OCI-LY1 (cell line): ENCODE measurements at regions not wholly inside any gene's neighbourhood (a gene's known extent, or its start where the extent isn't known, plus 50 kb on each side); places are given as distances from the start of the nearest gene placed in this dataset.
"Not testable (repeated sequence)": the region's sequence is repeated elsewhere in the genome, so short reads cannot be mapped to it uniquely, and the experiment has no call there.

Source experiments
- H2AFZ ChIP-seq: fragments of 200-600 bp; sonication (generic), shearing (Covaris generic); 2 replicates; pipeline ENCODE4 v1.6.0; 2014; ENCODE audit warnings: antibody characterized with exemption, mild to moderate bottlenecking, low read length
- H3F3A ChIP-seq: fragments of 200-600 bp; sonication (generic), shearing (Covaris generic); 2 replicates; pipeline ENCODE4 v1.6.0; 2014; ENCODE audit warnings: mild to moderate bottlenecking, antibody characterized with exemption, low read length, moderate library complexity; ENCODE audit not compliant: insufficient read depth
- H3K27ac ChIP-seq: fragments of 200-600 bp; sonication (generic); 2 replicates; pipeline ENCODE4 v1.5.1; 2014; ENCODE audit warnings: low read length, mixed run types, mild to moderate bottlenecking, low read depth; ENCODE audit not compliant: poor library complexity, severe bottlenecking
- H3K27me3 ChIP-seq: fragments of 200-600 bp; sonication (generic); 2 replicates; pipeline ENCODE4 v1.6.0; 2014; ENCODE audit warnings: antibody characterized with exemption, mild to moderate bottlenecking, low read length, moderate library complexity; ENCODE audit not compliant: insufficient read depth
- H3K36me3 ChIP-seq: fragments of 200-600 bp; sonication (generic); 2 replicates; pipeline ENCODE4 v1.6.1; 2014; ENCODE audit warnings: mild to moderate bottlenecking, antibody characterized with exemption, low read length, moderate library complexity, mixed read lengths; ENCODE audit not compliant: insufficient read depth
- H3K4me1 ChIP-seq: fragments of 200-600 bp; sonication (generic); 2 replicates; pipeline ENCODE4 v1.5.1; 2014; ENCODE audit warnings: mild to moderate bottlenecking, low read length, moderate library complexity; ENCODE audit not compliant: insufficient read depth, severe bottlenecking
- H3K4me2 ChIP-seq: fragments of 200-600 bp; sonication (generic), shearing (Covaris generic); 2 replicates; pipeline ENCODE4 v1.6.1; 2014; ENCODE audit warnings: low read length
- H3K4me3 ChIP-seq: fragments of 200-600 bp; sonication (generic); 2 replicates; pipeline ENCODE4 v1.5.1; 2014; ENCODE audit warnings: low read length, low read depth, mild to moderate bottlenecking, mixed read lengths; ENCODE audit not compliant: poor library complexity, severe bottlenecking
- H3K79me2 ChIP-seq: fragments of 200-600 bp; shearing (Covaris generic); 2 replicates; pipeline ENCODE4 v1.6.1; 2016; ENCODE audit warnings: mixed run types, low read length, mixed read lengths; ENCODE audit not compliant: insufficient read depth
- H3K9ac ChIP-seq: fragments of 200-600 bp; sonication (generic), shearing (Covaris generic); 2 replicates; pipeline ENCODE4 v1.6.1; 2014; ENCODE audit warnings: mild to moderate bottlenecking, low read length, mixed read lengths
- H3K9me2 ChIP-seq: fragments of 200-600 bp; sonication (generic), shearing (Covaris generic); 2 replicates; pipeline ENCODE4 v1.6.1; 2014; ENCODE audit warnings: low read depth, mild to moderate bottlenecking, low read length, mixed read lengths
- H3K9me3 ChIP-seq: fragments of 200-600 bp; shearing (Covaris generic); 2 replicates; pipeline ENCODE4 v1.6.1; 2014; ENCODE audit warnings: low read length, mixed read lengths
- H4K20me1 ChIP-seq: fragments of 200-600 bp; sonication (generic), shearing (Covaris generic); 2 replicates; pipeline ENCODE4 v1.6.0; 2016; ENCODE audit warnings: mild to moderate bottlenecking, low read length; ENCODE audit not compliant: insufficient read depth
- EZH2 ChIP-seq: fragments of 200-600 bp; sonication (generic), shearing (Covaris generic); IDR thresholded peaks from 2 replicates; pipeline ENCODE4 v1.8.0; 2017; ENCODE audit warnings: borderline replicate concordance, mixed run types, mild to moderate bottlenecking, antibody characterized with exemption, low read length, moderate library complexity, mixed read lengths
- TF ChIP-seq, protein P1 (sequence below): fragments of 200-600 bp; sonication (generic), shearing (Covaris generic); IDR thresholded peaks from 2 replicates; pipeline ENCODE4 v1.5.1; 2017; ENCODE audit warnings: mild to moderate bottlenecking, antibody characterized with exemption, low read length, moderate library complexity, mixed read lengths

DNA sequence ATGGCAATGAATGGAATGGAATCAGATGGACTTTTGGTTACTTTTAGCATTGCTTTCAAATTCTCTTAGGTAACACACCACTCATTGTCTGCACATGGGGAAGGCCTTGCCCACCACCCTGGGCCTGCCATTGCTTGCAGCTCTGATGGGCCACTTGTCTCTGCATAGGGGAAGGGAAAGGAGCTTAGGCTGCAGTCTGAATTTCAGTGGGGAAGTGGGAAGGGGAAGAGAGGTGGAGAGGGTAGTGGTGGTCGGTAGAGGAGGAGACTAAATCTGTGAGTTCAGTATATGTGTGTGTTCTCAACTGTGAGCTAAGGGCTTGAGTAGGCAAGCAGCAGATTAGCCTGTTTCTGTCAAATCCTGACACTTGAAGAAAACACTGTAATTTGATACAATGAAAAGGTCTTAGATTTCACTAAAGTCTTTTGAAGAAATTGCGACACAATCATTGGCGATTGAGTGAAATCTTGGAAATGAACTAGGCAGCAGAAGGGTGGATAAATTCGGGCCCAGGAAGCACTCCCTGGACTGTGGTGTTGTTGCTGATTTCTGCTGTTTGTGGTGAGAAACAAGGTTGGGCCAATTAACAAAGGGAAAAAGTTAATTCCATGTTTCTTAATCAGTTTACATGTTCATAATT is 80.6 kb downstream of the OTOR start:
- no peaks in the 10 kb centered on the region for H3K79me2 ChIP-seq
- no peaks in the 10 kb centered on the region for H3K4me1 ChIP-seq
- H3K36me3 ChIP-seq = no peaks in the 10 kb centered on the region
- TF ChIP-seq, protein P1, sequence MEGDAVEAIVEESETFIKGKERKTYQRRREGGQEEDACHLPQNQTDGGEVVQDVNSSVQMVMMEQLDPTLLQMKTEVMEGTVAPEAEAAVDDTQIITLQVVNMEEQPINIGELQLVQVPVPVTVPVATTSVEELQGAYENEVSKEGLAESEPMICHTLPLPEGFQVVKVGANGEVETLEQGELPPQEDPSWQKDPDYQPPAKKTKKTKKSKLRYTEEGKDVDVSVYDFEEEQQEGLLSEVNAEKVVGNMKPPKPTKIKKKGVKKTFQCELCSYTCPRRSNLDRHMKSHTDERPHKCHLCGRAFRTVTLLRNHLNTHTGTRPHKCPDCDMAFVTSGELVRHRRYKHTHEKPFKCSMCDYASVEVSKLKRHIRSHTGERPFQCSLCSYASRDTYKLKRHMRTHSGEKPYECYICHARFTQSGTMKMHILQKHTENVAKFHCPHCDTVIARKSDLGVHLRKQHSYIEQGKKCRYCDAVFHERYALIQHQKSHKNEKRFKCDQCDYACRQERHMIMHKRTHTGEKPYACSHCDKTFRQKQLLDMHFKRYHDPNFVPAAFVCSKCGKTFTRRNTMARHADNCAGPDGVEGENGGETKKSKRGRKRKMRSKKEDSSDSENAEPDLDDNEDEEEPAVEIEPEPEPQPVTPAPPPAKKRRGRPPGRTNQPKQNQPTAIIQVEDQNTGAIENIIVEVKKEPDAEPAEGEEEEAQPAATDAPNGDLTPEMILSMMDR = no peak
- no peak for TF ChIP-seq EZH2
- no peaks in the 10 kb centered on the region for H3K9me3 ChIP-seq
- H3K27ac ChIP-seq = no peak overlapping the region
- no peak overlapping the region for H3K4me2 ChIP-seq
- no peak overlapping the region for H2AFZ ChIP-seq
- H3K9me2 ChIP-seq = no peaks in the 10 kb centered on the region
- H4K20me1 ChIP-seq = no peaks in the 10 kb centered on the region
- no peak overlapping the region for H3K4me3 ChIP-seq
- H3F3A ChIP-seq = no peaks in the 10 kb centered on the region
- no peaks in the 10 kb centered on the region; the same call in 1 of the 2 replicates for H3K27me3 ChIP-seq
- no peak overlapping the region for H3K9ac ChIP-seq

DNA sequence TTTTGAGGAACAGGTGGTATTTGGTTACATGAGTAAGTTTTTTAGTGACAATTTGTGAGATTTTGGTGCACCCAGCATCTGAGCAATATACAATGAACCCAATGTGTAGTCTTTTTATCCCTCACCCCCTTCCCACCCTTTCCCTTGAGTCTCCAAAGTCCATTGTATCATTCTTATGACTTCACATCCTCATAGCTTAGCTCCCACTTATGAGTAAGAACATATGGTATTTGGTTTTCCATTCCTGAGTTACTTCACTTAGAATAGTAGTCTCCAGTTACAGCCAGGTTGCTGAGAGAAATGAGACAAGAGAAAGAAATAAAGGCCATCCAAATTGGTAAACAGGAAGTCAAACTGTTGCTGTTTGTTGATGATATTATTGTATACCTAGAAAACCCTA is 87.5 kb downstream of the OTOR start:
- not testable (repeated sequence) for H3K27me3 ChIP-seq, H3K4me3 ChIP-seq, H3K9ac ChIP-seq, H3K36me3 ChIP-seq, H3K4me2 ChIP-seq, H3K4me1 ChIP-seq, H4K20me1 ChIP-seq, H3K27ac ChIP-seq, H3K9me3 ChIP-seq, H2AFZ ChIP-seq, H3K9me2 ChIP-seq, H3K79me2 ChIP-seq, H3F3A ChIP-seq

DNA sequence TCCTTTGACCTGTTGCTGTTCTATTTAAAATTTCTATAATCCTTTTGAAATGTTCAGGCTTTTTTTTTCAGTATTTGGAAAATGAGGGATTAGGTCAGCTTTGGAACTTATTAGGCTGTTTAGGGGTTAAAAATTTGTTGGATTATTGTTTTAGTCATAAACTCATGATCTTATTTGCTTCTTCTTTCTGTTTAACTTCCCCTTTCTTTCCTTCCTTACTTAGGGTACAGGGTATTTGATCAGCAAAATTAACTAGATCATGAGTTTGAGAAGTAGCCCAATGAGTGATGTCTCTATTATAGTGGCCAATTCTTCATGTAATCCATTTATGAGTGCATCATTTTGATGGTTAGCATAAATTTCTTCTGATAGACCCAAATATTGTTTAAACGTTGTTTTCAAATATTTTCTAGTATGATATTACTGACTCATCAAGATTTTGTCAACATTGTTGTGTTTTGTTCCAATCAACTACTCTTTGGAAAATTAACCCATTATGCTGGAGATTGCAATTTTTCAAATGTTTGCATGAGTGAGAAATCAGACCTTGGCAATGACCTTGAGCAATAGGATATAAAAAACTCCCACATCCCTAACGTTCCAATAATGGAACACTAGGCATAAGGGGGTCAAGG is 94.4 kb downstream of the OTOR start:
- no peak overlapping the region for H3K27ac ChIP-seq
- H3K4me1 ChIP-seq = no peaks in the 10 kb centered on the region
- no peak overlapping the region for H2AFZ ChIP-seq
- no peaks in the 10 kb centered on the region for H4K20me1 ChIP-seq
- no peaks in the 10 kb centered on the region for H3K36me3 ChIP-seq
- no peaks in the 10 kb centered on the region for H3K9me2 ChIP-seq
- no peak overlapping the region for H3K4me2 ChIP-seq
- TF ChIP-seq, protein P1 = no peak
- no peaks in the 10 kb centered on the region for H3K27me3 ChIP-seq
- H3K9me3 ChIP-seq = no peaks in the 10 kb centered on the region
- no peaks in the 10 kb centered on the region for H3F3A ChIP-seq
- no peaks in the 10 kb centered on the region for H3K79me2 ChIP-seq
- H3K9ac ChIP-seq = no peak overlapping the region
- no peak overlapping the region for H3K4me3 ChIP-seq

DNA sequence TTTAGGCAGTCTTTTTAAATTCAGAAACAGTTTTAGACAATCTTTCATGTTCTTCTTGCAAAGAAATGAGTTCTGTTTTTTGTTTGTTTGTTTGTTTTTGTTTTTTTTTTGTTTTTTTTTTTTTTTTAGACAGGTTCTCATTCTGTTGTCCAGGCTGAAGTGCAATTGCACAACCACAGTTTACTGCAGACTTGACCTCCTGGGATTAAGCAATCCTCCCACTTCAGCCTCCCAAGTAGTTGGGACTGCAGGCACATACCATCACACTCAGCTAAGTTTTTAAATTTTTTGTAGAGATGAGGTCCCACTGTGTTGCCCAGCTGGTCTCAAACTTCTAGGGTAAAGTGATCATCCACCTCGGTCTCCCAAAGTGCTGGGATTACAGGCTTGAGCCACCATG is 96.2 kb downstream of the OTOR start:
- no peak for TF ChIP-seq EZH2
- TF ChIP-seq, protein P1 = no peak
- no peak overlapping the region for H3K4me2 ChIP-seq
- no peaks in the 10 kb centered on the region for H3K27me3 ChIP-seq
- H3K9me3 ChIP-seq = no peaks in the 10 kb centered on the region
- H3K36me3 ChIP-seq = no peaks in the 10 kb centered on the region
- no peak overlapping the region for H3K27ac ChIP-seq
- H3K79me2 ChIP-seq = no peaks in the 10 kb centered on the region
- no peaks in the 10 kb centered on the region for H3K9me2 ChIP-seq
- no peaks in the 10 kb centered on the region for H3F3A ChIP-seq
- H3K4me3 ChIP-seq = no peak overlapping the region
- H3K9ac ChIP-seq = no peak overlapping the region
- no peaks in the 10 kb centered on the region for H3K4me1 ChIP-seq
- no peak overlapping the region for H2AFZ ChIP-seq
- H4K20me1 ChIP-seq = no peaks in the 10 kb centered on the region
